SHP77 treated with DMSO at 0.1 percent for 48 hours (cell line): ENCODE measurements at regions not wholly inside any gene's neighbourhood (a gene's known extent, or its start where the extent isn't known, plus 50 kb on each side); places are given as distances from the start of the nearest gene placed in this dataset.
"Not testable (repeated sequence)": the region's sequence is repeated elsewhere in the genome, so short reads cannot be mapped to it uniquely, and the experiment has no call there.

Experiments
- DNase-seq: peaks from one replicate; lab custom pipeline; 2025; lab: John Stamatoyannopoulos, UW

- DNase-seq: no peak
Measured at GRCh38 chr3:163185721-163186350, 1689.2 kb downstream of the OTOL1 start.

- no peak for DNase-seq
Measured at GRCh38 chr3:163175970-163176369, 1679.4 kb downstream of the OTOL1 start.

DNA sequence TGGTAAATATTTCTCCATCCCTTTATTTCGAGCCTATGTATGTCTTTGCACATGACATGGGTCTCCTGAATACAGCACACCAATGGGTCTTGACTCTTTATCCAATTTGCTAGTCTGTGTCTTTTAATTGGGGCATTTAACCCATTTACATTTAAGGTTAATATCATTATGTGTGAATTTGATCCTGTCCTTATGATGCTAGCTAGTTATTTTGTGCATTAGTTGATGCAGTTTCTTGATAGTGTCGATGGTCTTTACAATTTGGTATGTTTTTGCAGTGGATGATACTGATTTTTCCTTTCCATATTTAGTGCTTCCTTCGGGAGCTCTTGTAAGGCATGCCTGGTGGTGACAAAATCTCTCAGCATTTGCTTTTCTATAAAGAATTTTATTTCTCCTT, 1675.9 kb downstream of the OTOL1 start:
- DNase-seq: not testable (repeated sequence)

DNA sequence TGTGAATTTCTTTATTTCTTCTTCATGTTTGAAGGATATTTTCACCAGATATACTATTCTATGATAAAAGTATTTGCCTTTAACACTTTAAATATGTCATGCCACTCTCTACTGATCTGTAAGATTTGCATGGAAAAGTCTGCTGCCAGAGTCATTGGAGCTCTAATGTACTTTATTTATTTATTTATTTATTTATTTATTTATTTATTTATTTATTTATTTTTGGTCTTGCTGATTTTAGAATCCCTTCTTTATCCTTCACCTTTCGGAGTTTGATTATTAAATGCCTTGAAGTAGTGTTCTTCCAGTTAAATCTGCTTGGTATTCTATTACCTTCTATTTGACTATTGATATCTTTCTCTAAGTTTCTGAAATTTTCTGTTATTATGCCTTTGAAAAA, 1669.6 kb downstream of the OTOL1 start:
- no peak for DNase-seq

GRCh38 chr3:163159306-163159705, 1662.7 kb downstream of the OTOL1 start:
- no peak for DNase-seq

GRCh38 chr3:163139600-163139999, 1643.0 kb downstream of the OTOL1 start:
- DNase-seq: no peak

DNA sequence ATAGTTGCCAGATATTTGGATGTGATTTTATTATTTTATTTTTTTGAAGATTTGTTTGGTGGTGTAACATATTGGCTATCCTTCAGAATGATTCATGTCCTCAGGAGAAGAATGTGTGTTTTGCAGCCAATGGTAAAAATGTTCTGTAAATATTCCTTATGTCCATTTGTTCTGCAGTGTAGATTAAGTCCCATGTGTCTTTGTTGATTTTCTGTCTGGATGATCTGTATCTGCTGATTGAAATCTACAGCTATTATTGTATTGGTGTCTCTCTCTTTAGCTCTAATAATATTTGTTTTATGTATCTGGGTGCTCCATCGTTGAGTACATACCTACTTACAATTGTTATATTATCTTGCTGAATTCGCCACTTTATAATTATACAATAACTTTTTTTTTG, 1641.7 kb downstream of the OTOL1 start:
- DNase-seq: no peak

- no peak for DNase-seq
Measured at GRCh38 chr3:163132111-163132510, 1635.5 kb downstream of the OTOL1 start.

- no peak for DNase-seq
Measured at GRCh38 chr3:163129287-163129686, 1632.7 kb downstream of the OTOL1 start.

DNA sequence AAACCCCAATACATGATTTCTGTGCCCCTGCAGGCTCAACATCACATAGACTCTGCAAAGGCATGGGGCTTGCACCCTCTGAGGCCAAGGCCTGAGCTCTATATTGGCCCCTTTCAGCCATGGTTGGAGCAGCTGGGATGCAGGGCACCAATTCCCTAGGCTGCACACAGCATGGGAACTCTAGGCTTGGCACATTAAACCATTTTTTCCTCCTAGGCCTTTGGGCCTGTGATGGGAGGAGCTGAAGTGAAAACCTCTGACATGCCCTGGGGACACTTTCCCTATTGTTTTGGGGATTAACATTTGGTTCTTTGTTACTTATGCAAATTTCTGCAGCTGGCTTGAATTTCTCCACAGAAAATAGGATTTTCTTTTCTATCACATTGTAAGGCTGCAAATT, 1629.5 kb downstream of the OTOL1 start:
- no peak for DNase-seq
